Ramos (cell line): ENCODE measurements at regions not wholly inside any gene's neighbourhood (a gene's known extent, or its start where the extent isn't known, plus 50 kb on each side); places are given as distances from the start of the nearest gene placed in this dataset.

Experiments
- in situ Hi-C: fragments of 300-500 bp; cut with MboI; formaldehyde crosslinking; loops from one replicate; pipeline ENCODE4 v1.14.3; 2022; ENCODE audit warnings: low sequenced_read_pairs; ENCODE audit not compliant: unreplicated experiment

GRCh38 chr20:20778676-20779075 is 66.2 kb upstream of the RALGAPA2 start:
- in situ Hi-C loops, result no loop called here

DNA sequence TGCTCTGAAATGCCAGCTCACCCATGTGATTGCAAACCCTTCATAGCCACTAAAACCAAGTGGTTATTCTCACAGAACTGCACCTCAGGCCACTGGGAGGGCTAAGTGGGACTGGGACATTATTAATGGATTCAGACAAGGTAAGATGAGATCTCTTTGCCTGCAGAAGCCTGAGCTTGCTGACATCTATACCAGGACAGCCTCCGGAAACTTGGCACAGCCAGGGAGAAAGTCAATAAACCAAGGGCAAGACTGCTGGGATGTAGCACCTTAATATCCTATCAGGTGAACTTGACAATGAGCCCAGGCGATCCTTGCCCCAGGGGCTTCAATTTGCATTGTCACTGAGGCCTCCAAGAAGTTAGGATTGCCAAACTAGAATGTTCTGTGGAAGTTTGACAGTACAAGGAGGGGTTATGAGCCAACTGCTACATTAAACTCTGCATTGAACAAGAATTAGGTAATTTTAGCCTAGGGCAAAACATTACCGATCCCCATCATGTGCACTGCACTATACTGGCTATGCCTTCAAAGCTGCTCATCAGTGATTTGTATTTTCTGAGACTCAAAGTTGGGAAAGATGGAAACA is 60.1 kb upstream of the RALGAPA2 start:
- in situ Hi-C loops, result no loop called here

- in situ Hi-C loops, result no loop called here
Measured at GRCh38 chr20:20768202-20768815, 55.9 kb upstream of the RALGAPA2 start.

GRCh38 chr20:20765696-20766365 is 53.4 kb upstream of the RALGAPA2 start:
- in situ Hi-C loops, result no loop called here

DNA sequence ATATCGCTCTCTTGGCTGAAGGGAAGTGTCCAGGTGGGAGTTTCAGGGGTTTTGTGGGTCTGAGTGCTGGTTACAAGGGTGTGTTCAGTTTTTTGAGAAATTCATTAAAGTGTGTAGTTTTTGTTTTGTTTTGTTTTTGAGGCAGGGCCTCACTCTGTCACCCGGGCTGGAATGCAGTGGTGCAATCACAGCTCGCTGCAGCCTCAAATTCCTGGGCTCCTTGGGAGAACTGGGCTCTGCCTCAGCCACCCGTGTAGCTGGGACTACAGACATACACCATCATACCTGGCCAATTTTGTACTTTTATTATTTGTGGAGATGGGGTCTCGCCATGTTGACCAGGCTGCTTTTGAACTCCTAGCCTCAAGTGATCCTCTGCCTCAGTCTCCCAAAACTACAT is 51.2 kb upstream of the RALGAPA2 start:
- in situ Hi-C loops, result no loop called here
